ENCODE measurements at regions not wholly inside any gene's neighbourhood (a gene's known extent, or its start where the extent isn't known, plus 50 kb on each side); places are given as distances from the start of the nearest gene placed in this dataset.

- intact Hi-C loops (cut with DNase I) = no loop called here
- 85 to 90% methylated on average over 5 of the region's 5 CpGs for WGBS, 2 donors
- H3K4me3 ChIP-seq = no peak overlapping the region
- H3K36me3 ChIP-seq = no peaks in the 10 kb centered on the region
- DNase-seq (no peak), FAIRE-seq (no peak), ATAC-seq (no peak)
- H3K27me3 ChIP-seq = no peaks in the 10 kb centered on the region
- H3K4me1 ChIP-seq = no peaks in the 10 kb centered on the region
- H3K9me3 ChIP-seq = no peaks in the 10 kb centered on the region
- TF ChIP-seq CTCF (IDR thresholded peaks at IDR 0.05) = no peak
- H3K27ac ChIP-seq = no peak overlapping the region
These were observed 78.2 kb upstream of the DLX6 start for GRCh38 chr7:96927131-96927530.

DNA sequence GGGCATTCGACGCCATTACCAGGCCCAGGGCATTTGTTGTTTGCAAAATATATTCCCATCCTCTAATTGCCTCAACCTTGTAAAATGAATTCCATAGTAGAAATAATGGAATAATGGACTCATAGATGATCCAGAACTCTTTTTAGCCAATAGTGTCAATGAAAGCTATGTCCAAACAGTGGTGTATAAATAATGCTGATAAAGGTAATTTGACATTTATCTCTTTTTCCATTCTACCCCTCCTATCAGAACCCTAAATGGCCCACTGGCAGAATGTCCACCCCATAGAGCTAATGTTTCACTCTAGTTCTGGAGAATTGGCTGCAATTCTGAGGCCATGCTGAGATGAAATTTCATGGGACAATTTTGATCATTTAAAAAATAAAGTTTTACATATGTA is 76.4 kb upstream of the DLX6 start:
- Histone ChIP-seq H3K27ac (no peak overlapping the region), H3K4me1 (no peaks in the 10 kb centered on the region), H3K27me3 (no peaks in the 10 kb centered on the region), H3K9me3 (no peaks in the 10 kb centered on the region), H3K4me3 (no peak overlapping the region), H3K36me3 (no peaks in the 10 kb centered on the region)
- 63 to 67% methylated on average over 2 of the region's 2 CpGs for WGBS, 2 donors
- DNase-seq = no peak
- ATAC-seq = no peak
- TF ChIP-seq CTCF (IDR thresholded peaks at IDR 0.05) = no peak
- FAIRE-seq = no peak
- intact Hi-C loops (cut with DNase I) = no loop called here

GRCh38 chr7:96931891-96932290 is 73.5 kb upstream of the DLX6 start:
- Histone ChIP-seq H3K27me3 (no peaks in the 10 kb centered on the region), H3K36me3 (no peaks in the 10 kb centered on the region), H3K9me3 (no peaks in the 10 kb centered on the region), H3K4me1 (no peaks in the 10 kb centered on the region), H3K27ac (no peak overlapping the region), H3K4me3 (no peak overlapping the region)
- no peak for DNase-seq
- ATAC-seq = no peak
- no peak for TF ChIP-seq CTCF (IDR thresholded peaks at IDR 0.05)
- no peak for FAIRE-seq
- intact Hi-C loops (cut with DNase I) = no loop called here
- WGBS, 2 donors = 71 to 81% methylated on average over 1 of the region's 1 CpG

- intact Hi-C loops (cut with DNase I) = no loop called here
- Histone ChIP-seq H3K4me1 (no peaks in the 10 kb centered on the region), H3K4me3 (no peak overlapping the region), H3K27ac (no peak overlapping the region), H3K9me3 (no peaks in the 10 kb centered on the region), H3K36me3 (no peaks in the 10 kb centered on the region), H3K27me3 (no peaks in the 10 kb centered on the region)
- TF ChIP-seq CTCF (IDR thresholded peaks at IDR 0.05) = no peak
- 65 to 70% methylated on average over 9 of the region's 9 CpGs for WGBS, 2 donors
- ATAC-seq (no peak), DNase-seq (no peak), FAIRE-seq (no peak)
These were observed 72.2 kb upstream of the DLX6 start for GRCh38 chr7:96933067-96933645.

DNA sequence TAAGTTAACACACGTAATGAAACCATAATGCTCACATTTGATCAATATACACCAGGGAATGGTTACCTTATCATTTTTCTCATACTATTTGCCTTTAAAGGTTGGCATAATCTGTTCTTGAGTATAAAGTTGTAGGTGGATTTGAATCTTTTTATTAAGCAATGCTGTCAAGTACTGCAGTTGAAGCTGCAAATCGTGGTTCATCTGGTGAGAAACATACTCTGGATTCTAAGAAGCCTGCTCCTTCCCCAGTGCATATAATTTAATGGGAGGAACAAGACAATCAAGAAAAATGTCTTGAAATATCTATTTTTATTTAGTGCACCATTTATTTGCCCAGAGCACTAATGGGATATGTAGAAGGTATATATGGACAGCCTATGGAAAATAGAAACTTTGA is 68.7 kb upstream of the DLX6 start:
- H3K4me1 ChIP-seq = no peaks in the 10 kb centered on the region
- no peak for TF ChIP-seq CTCF (IDR thresholded peaks at IDR 0.05)
- H3K27me3 ChIP-seq = no peaks in the 10 kb centered on the region
- no peak for DNase-seq
- WGBS, 2 donors = 49 to 65% methylated on average over 2 of the region's 2 CpGs
- FAIRE-seq = no peak
- no peaks in the 10 kb centered on the region for H3K36me3 ChIP-seq
- H3K9me3 ChIP-seq = no peaks in the 10 kb centered on the region
- H3K27ac ChIP-seq = no peak overlapping the region
- no peak for ATAC-seq
- H3K4me3 ChIP-seq = no peak overlapping the region
- intact Hi-C loops (cut with DNase I) = no loop called here
